K562 (cell line): ENCODE measurements at regions not wholly inside any gene's neighbourhood (a gene's known extent, or its start where the extent isn't known, plus 50 kb on each side); places are given as distances from the start of the nearest gene placed in this dataset.

Source experiments
- ATAC-seq: fragments of 200-7000 bp; cut with Tn5 transposase; 3 replicates; pipeline ENCODE4 v1.9.1; 2020; ENCODE audit warnings: moderate library complexity
- BruUV-seq: library from RNA; stranded (reverse); fragments of 400-500 nt; replicated peaks from 2 replicates; lab custom pipeline; 2021; lab: Mats Ljungman, UMichigan
- CTCF ChIA-PET: fragments of 300-600 bp; formaldehyde crosslinking; extraction: SDS; loops from one replicate; lab custom pipeline; 2021; ENCODE audit warnings: low intra/inter-chr PET ratio; lab: Yijun Ruan, JAX
- POLR2A ChIA-PET: fragments of 300-600, 350-650 bp; sonication (Branson Sonifier 250); formaldehyde crosslinking; extraction: SDS; loops from one replicate; lab custom pipeline; 2021; ENCODE audit warnings: antibody characterized with exemption, inconsistent platforms; lab: Yijun Ruan, JAX
- DNase-seq, 4 experiments: peaks; one replicate each; pipeline versions ENCODE4 v3.0.0 to v3.0.0-alpha.2; 2011 to 2018; ENCODE audit warnings: low spot score in 3 of 4, mixed read lengths in 3 of 4; ENCODE audit errors: extremely low read depth in 1 of 4
- FAIRE-seq: peaks from 2 replicates; lab custom pipeline; 2011; peaks lifted over from hg19 to GRCh38; lab: Jason Lieb, UNC
- H2AFZ ChIP-seq: 2 replicates; pipeline ENCODE4 v1.6.0; 2011; ENCODE audit warnings: low read depth, low read length, control low read depth, inconsistent platforms
- H3K27ac ChIP-seq: fragments of 200-600 bp; 3 replicates; pipeline ENCODE4 v1.8.0; 2011; ENCODE audit warnings: low read depth, mild to moderate bottlenecking, control low read depth, inconsistent platforms, low read length, moderate library complexity, mixed read lengths; ENCODE audit errors: extremely low read depth
- H3K27me3 ChIP-seq, 2 experiments: fragments of 300-600 bp in 1 of 2; 2 replicates in 1 of 2; 3 replicates in 1 of 2; pipeline versions ENCODE4 v1.6.0 to v1.8.0; 2011; ENCODE audit warnings: inconsistent platforms in 2 of 2, low read length in 2 of 2, mild to moderate bottlenecking in 1 of 2, mixed read lengths in 1 of 2, moderate library complexity in 1 of 2; ENCODE audit not compliant: control insufficient read depth in 2 of 2, insufficient read depth in 2 of 2
- H3K36me3 ChIP-seq: fragments of 300-600 bp; 3 replicates; pipeline ENCODE4 v1.8.0; 2011; ENCODE audit warnings: mild to moderate bottlenecking, low read length, inconsistent platforms; ENCODE audit not compliant: control insufficient read depth, insufficient read depth
- H3K4me1 ChIP-seq, 2 experiments: fragments of 200-600 bp in 1 of 2; replicated peaks in 1 of 2; 2 replicates in 1 of 2; 3 replicates in 1 of 2; pipeline versions ENCODE4 v1.5.1 to v1.8.0; 2011; ENCODE audit warnings: inconsistent platforms in 2 of 2, low read length in 2 of 2, mild to moderate bottlenecking in 1 of 2, mixed read lengths in 1 of 2, moderate library complexity in 1 of 2; ENCODE audit not compliant: control insufficient read depth in 2 of 2, insufficient read depth in 2 of 2
- H3K4me2 ChIP-seq: 2 replicates; pipeline ENCODE4 v1.6.1; 2011; ENCODE audit warnings: low read length, control low read depth, inconsistent platforms, mixed read lengths; ENCODE audit not compliant: insufficient read depth
- H3K4me3 ChIP-seq: fragments of 200-600 bp; sonication (generic), shearing (Covaris generic); 2 replicates; pipeline ENCODE4 v1.5.1; 2016; ENCODE audit warnings: control low read depth, inconsistent platforms
- H3K79me2 ChIP-seq: fragments of 200-600 bp; 3 replicates; pipeline ENCODE4 v1.8.0; 2011; ENCODE audit warnings: low read length, inconsistent platforms; ENCODE audit not compliant: control insufficient read depth, insufficient read depth
- H3K9ac ChIP-seq, 2 experiments: 2 replicates each; pipeline versions ENCODE4 v1.6.0 to v1.6.1; 2011; ENCODE audit warnings: low read depth in 2 of 2, low read length in 2 of 2, control low read depth in 1 of 2, inconsistent platforms in 1 of 2, mild to moderate bottlenecking in 1 of 2, mixed read lengths in 1 of 2; ENCODE audit not compliant: insufficient read depth in 1 of 2
- H3K9me1 ChIP-seq: one replicate; pipeline ENCODE4 v1.6.0; 2011; ENCODE audit warnings: inconsistent platforms, mild to moderate bottlenecking, low read length, moderate library complexity; ENCODE audit not compliant: control insufficient read depth, insufficient read depth
- H3K9me3 ChIP-seq: replicated peaks from 2 replicates; pipeline ENCODE4 v1.5.1; 2011; ENCODE audit warnings: low read depth, low read length, inconsistent platforms; ENCODE audit not compliant: control insufficient read depth, insufficient read depth
- H4K20me1 ChIP-seq: replicated peaks from 2 replicates; pipeline ENCODE4 v1.6.1; 2011; ENCODE audit warnings: low read length, inconsistent platforms, mixed read lengths; ENCODE audit not compliant: control insufficient read depth, insufficient read depth
- ATF3 ChIP-seq, 2 experiments: fragments of 450-650 bp in 1 of 2; sonication (generic) in 1 of 2; formaldehyde crosslinking in 1 of 2; IDR thresholded peaks in 1 of 2; conservative IDR thresholded peaks in 1 of 2; 2 replicates each; pipeline versions ENCODE4 v1.6.1 to v1.8.1; 2016 to 2023; ENCODE audit warnings: mild to moderate bottlenecking in 2 of 2, moderate library complexity in 2 of 2, inconsistent platforms in 1 of 2, missing genetic modification reagents in 1 of 2
- CREB5 ChIP-seq: fragments of 250-450 bp; sonication (Bioruptor Pico); IDR thresholded peaks from 2 replicates; pipeline ENCODE4 v1.5.0; 2020; ENCODE audit warnings: mild to moderate bottlenecking
- ELK3 ChIP-seq: fragments of 450-650 bp; formaldehyde crosslinking; IDR thresholded peaks from 2 replicates; pipeline ENCODE4 v1.4.0; 2020; ENCODE audit warnings: mild to moderate bottlenecking
- FOXJ2 ChIP-seq: fragments of 200-800 bp; sonication (Bioruptor generic); IDR thresholded peaks from 2 replicates; pipeline ENCODE4 v1.6.1; 2016; ENCODE audit warnings: missing genetic modification characterization, missing compliant biosample characterization
- MYNN ChIP-seq, 2 experiments: sonication (generic); formaldehyde crosslinking in 1 of 2; IDR thresholded peaks; 2 replicates each; pipeline versions ENCODE4 v1.5.0 to v1.6.1; 2016 to 2020; ENCODE audit warnings: antibody characterized with exemption in 1 of 2, missing genetic modification reagents in 1 of 2
- ZNF184 ChIP-seq: sonication (generic); formaldehyde crosslinking; IDR thresholded peaks from 2 replicates; pipeline ENCODE4 v1.5.0; 2020; ENCODE audit warnings: missing genetic modification reagents
- ZNF398 ChIP-seq: fragments of 250-450 bp; sonication (Bioruptor Pico); IDR thresholded peaks from 2 replicates; pipeline ENCODE4 v1.8.0; 2021; ENCODE audit warnings: moderate library complexity, mild to moderate bottlenecking, inconsistent platforms
- WGBS: fragments of 100-300 bp; shearing (Covaris generic); methylation state at CpG from one replicate; pipeline ENCODE4 v1.1.6; 2016; ENCODE audit warnings: low coverage, mixed read lengths; ENCODE audit not compliant: insufficient coverage; ENCODE audit errors: missing lambda C conversion rate; 5-methylcytosine and 5-hydroxymethylcytosine counted together
- in situ Hi-C: fragments of 300-500 bp; cut with MboI; formaldehyde crosslinking; loops from 4 replicates; pipeline ENCODE4 v1.15.0; 2018; ENCODE audit warnings: inconsistent platforms, mixed read lengths
- intact Hi-C: fragments of 100-400 bp; cut with micrococcal nuclease; formaldehyde crosslinking; loops from 2 replicates; pipeline ENCODE4 v1.14.2; 2022

- Histone ChIP-seq H3K79me2 (no peaks in the 10 kb centered on the region), H3K27me3 (no peaks in the 10 kb centered on the region), H3K9ac (no peak overlapping the region), H3K36me3 (no peaks in the 10 kb centered on the region), H3K9me1 (no peaks in the 10 kb centered on the region), H3K4me3 (no peak overlapping the region), H3K4me2 (no peak overlapping the region), H4K20me1 (no peaks in the 10 kb centered on the region), H2AFZ (no peak overlapping the region), H3K27ac (no peak overlapping the region), H3K9me3 (no peaks in the 10 kb centered on the region), H3K4me1 (no peaks in the 10 kb centered on the region)
- BruUV-seq: no TSS peak
- in situ Hi-C loops (no loop called here), intact Hi-C loops (loop anchor here (5.0 kb wide), 1 partner anchor 1252 kb away; no protein-coding TSS in a partner anchor)
- no peak for FAIRE-seq
- no peak for DNase-seq
- ATAC-seq: no peak
- CTCF ChIA-PET: no interaction called here
- WGBS: 0% methylated on average over 1 of the region's 1 CpG
- POLR2A ChIA-PET: no interaction called here
- TF ChIP-seq ZNF184 (CRISPR knock-in tag): no peak
- TF ChIP-seq CREB5: no peak
- no peak for TF ChIP-seq MYNN (IDR thresholded peaks at IDR 0.05)
- TF ChIP-seq MYNN (CRISPR knock-in tag; IDR thresholded peaks at IDR 0.05): no peak
- TF ChIP-seq ELK3 (CRISPR knock-in tag): no peak
- TF ChIP-seq FOXJ2 (tag): no peak
- no peak for TF ChIP-seq ATF3 (IDR thresholded peaks at IDR 0.05)
- TF ChIP-seq ATF3 (CRISPR knock-in tag; conservative IDR thresholded peaks at IDR 0.05): no peak
- TF ChIP-seq ZNF398 (CRISPR knock-in tag): no peak
Measured at GRCh38 chr2:146659976-146660375, 1184.9 kb upstream of the ACVR2A start.
